Stomach smooth muscle (tissue), 2 donors: ENCODE measurements at regions not wholly inside any gene's neighbourhood (a gene's known extent, or its start where the extent isn't known, plus 50 kb on each side); places are given as distances from the start of the nearest gene placed in this dataset.

Source experiments
- H3K27ac ChIP-seq: one replicate; pipeline ENCODE4 v1.7.0; 2013; ENCODE audit warnings: mild to moderate bottlenecking, low read length, inconsistent platforms
- H3K27me3 ChIP-seq, 2 donors: one replicate each; pipeline ENCODE4 v1.7.0; 2013; ENCODE audit warnings: low read length in 2 of 2; ENCODE audit not compliant: insufficient read depth in 2 of 2, control insufficient read depth in 1 of 2
- H3K36me3 ChIP-seq, 2 donors: one replicate each; pipeline ENCODE4 v1.7.0; 2013; ENCODE audit warnings: low read length in 2 of 2; ENCODE audit not compliant: control insufficient read depth in 2 of 2, insufficient read depth in 2 of 2
- H3K4me1 ChIP-seq: one replicate; pipeline ENCODE4 v1.7.0; 2013; ENCODE audit warnings: low read length; ENCODE audit not compliant: control insufficient read depth, insufficient read depth
- H3K4me3 ChIP-seq, 2 donors: one replicate each; pipeline ENCODE4 v1.7.0; 2013; ENCODE audit warnings: low read length in 2 of 2
- H3K9ac ChIP-seq, 2 donors: one replicate each; pipeline ENCODE4 v1.7.0; 2013; ENCODE audit warnings: low read length in 2 of 2, mild to moderate bottlenecking in 1 of 2
- H3K9me3 ChIP-seq, 2 donors: one replicate each; pipeline ENCODE4 v1.7.0; 2013; ENCODE audit warnings: low read length in 2 of 2; ENCODE audit not compliant: control insufficient read depth in 2 of 2
- donor health status: healthy.
- donor health status: Pancreatic carcinoma.

DNA sequence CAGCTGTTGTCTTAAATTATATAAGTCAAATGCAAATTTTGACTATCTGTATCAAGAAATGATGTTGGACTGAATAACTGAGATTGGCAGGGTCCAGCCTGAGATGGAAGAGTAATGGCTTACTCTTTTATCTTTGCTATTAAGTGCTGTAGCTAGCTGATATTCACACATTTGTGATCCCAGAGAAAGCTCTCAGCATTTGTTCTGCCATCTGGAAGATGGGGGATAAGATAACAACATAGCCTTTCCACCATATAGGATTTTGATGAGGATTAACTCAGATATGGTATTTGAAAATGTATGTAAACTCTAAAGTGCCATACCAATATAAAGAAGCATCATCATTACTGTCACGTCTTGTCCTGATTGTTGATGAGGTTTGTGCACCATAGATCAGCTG, 1063.2 kb upstream of the TENM4 start:
- H3K4me1 ChIP-seq = no peaks in the 10 kb centered on the region

DNA sequence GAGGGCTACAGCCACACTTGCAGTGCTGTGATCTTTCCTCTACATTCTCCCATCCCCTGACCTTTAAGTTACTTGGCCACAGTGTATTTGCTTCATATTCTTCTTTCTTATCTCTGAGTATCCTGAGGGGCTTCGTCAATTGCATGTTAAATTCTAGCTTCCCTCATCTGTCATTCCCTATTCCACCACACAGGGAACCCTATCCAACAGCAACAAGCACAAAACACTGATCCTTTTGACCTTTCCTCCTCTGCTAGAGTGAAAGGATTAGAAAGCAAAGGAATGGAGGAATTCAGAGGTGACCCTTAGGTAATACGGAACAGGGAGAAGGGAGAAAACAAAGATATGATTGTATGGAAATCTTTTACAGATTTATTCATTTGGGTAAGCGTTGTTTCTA, 1061.7 kb upstream of the TENM4 start:
- Histone ChIP-seq H3K4me1 (no peaks in the 10 kb centered on the region), H3K36me3 (no peaks in the 10 kb centered on the region), H3K9ac (no peak overlapping the region), H3K9me3 (peaks cover 0 to 3% of the 10 kb centered on the region in 2 donors), H3K4me3 (no peak overlapping the region), H3K27ac (no peak overlapping the region), H3K27me3 (no peaks in the 10 kb centered on the region)

More for the DNA sequence above, 1063.2 kb upstream of the TENM4 start:
- no peak overlapping the region for H3K27ac ChIP-seq
- no peak overlapping the region for H3K4me3 ChIP-seq
- no peaks in the 10 kb centered on the region for H3K36me3 ChIP-seq
- peaks cover 0 to 3% of the 10 kb centered on the region in 2 donors for H3K9me3 ChIP-seq
- no peaks in the 10 kb centered on the region for H3K27me3 ChIP-seq
- H3K9ac ChIP-seq = no peak overlapping the region

DNA sequence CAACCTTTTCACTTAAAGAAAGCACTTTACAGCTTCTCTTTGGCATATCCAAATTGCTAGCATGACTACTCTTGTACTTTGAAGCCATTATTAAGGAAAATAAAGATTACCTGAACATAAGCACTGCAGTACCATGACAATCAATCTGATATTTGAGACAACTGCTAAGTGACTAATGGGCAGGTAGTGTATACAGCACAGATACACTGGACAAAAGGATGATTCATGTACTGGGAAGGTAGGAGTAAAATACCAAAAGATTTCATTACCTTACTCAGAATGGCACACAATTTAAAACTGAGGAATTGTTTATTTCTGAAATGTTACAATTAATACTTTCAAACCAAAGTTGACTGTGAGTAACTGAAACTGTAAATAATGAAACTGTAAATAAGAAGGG, 1054.3 kb upstream of the TENM4 start:
- no peak overlapping the region for H3K4me3 ChIP-seq

DNA sequence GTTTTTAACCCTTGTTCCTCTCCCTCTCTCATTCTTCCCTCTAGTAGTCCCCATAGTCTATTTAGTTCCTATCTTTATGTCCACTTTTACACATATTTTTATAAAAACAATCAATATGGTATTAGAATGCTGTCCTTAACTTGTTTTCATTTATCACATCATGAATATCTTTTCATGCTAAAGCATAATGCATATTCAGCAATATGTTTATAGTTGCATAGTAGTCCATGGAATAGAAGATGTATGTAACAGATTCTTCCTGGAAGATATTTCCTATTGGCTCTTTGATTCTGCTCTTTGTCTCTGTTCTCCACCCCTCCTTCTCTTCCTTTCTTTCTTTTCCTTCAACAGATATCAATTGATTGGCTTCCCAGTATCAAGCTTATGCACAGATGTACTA, 1047.1 kb upstream of the TENM4 start:
- Histone ChIP-seq H3K9ac (no peak overlapping the region), H3K9me3 (no peaks in the 10 kb centered on the region), H3K4me1 (no peaks in the 10 kb centered on the region), H3K4me3 (no peak overlapping the region), H3K27me3 (no peaks in the 10 kb centered on the region), H3K36me3 (no peaks in the 10 kb centered on the region), H3K27ac (no peak overlapping the region)

More for the DNA sequence above, 1054.3 kb upstream of the TENM4 start:
- H3K36me3 ChIP-seq = no peaks in the 10 kb centered on the region
- H3K9me3 ChIP-seq = peaks cover 0 to 3% of the 10 kb centered on the region in 2 donors
- no peaks in the 10 kb centered on the region for H3K4me1 ChIP-seq
- H3K27me3 ChIP-seq = no peaks in the 10 kb centered on the region
- H3K27ac ChIP-seq = no peak overlapping the region
- no peak overlapping the region for H3K9ac ChIP-seq

DNA sequence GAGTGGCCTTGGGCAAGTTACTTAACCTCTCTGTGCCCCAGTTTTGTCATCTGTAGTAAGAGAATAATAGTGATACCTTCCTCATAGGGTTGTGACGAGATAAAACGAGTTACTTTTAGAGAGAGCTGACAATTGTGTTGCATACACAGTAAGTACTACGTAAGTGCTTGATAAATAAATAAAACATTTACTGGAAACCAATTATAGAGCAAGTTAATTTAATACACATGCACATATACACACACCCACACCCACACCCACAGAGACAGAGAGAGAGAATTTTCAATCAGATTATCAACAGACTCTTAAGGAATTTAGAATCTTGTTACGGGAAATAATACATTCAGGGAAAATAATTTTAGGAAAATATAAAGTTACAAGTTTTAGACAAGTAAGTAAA, 1045.8 kb upstream of the TENM4 start:
- Histone ChIP-seq H3K27ac (no peak overlapping the region), H3K9ac (no peak overlapping the region), H3K4me1 (no peaks in the 10 kb centered on the region), H3K4me3 (no peak overlapping the region), H3K27me3 (no peaks in the 10 kb centered on the region), H3K9me3 (no peaks in the 10 kb centered on the region), H3K36me3 (no peaks in the 10 kb centered on the region)

DNA sequence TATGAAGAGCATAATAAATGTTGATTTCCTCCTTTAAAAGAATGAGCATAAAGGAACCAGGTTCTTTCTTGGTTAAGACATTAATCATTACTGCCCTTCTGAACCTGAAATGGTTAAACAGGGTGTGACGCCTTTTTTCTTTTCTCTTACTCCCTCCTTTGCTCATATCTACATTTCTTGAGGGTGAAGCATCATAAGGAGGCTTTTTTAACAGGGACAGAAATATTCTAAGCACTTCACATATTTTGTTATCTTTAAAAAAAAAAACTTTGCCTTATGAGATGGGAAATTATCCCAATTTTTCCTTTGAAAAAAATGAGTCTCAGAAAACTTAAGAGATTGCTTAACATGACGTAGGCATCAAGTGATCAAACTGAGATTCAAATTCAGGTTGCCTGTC, 1036.3 kb upstream of the TENM4 start:
- H3K4me1 ChIP-seq = no peaks in the 10 kb centered on the region
- no peaks in the 10 kb centered on the region for H3K9me3 ChIP-seq
- H3K36me3 ChIP-seq = no peaks in the 10 kb centered on the region
- H3K27ac ChIP-seq = no peak overlapping the region
- no peak overlapping the region for H3K9ac ChIP-seq
- no peak overlapping the region for H3K4me3 ChIP-seq
- H3K27me3 ChIP-seq = no peaks in the 10 kb centered on the region

DNA sequence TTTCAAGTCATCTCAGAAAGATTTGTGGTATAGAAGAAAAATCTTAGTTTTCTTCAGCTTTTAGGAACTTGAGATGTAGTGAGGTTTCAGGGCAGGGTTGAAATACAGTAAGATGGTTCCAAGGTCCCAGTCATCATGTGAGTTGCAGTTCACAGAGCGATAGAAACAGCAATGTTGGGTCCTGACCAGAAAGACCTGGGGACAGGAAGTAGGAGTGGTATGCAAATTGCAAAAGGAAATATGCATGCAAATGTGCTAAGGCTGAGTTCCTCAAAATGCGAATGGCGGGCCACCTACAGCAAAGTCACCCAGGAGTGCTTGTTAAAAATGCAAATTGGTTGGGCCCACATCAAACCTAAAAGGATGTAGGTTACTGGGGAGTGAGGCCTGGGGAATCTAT, 1032.7 kb upstream of the TENM4 start:
- Histone ChIP-seq H3K4me3 (no peak overlapping the region), H3K9ac (no peak overlapping the region), H3K27ac (no peak overlapping the region), H3K4me1 (no peaks in the 10 kb centered on the region), H3K27me3 (no peaks in the 10 kb centered on the region), H3K9me3 (no peaks in the 10 kb centered on the region), H3K36me3 (no peaks in the 10 kb centered on the region)

DNA sequence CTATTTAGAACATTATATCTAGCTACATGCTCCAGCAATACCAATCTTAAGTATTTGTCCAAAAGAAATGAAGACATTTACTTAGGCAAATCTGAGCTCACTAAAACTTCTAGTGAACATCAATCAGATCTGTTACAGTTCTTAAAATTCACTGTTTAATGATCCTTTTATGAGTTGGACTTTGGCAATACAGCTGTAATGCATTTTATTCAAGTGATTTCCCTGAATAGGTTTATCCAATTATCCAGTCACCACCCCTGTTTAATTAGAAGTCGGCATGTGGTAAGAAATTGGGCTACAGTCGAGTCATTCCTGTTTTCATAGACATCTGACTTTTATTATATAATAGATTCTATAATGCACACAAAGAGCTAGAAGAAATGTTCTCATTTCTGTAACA, 1029.0 kb upstream of the TENM4 start:
- Histone ChIP-seq H3K27ac (no peak overlapping the region), H3K36me3 (no peaks in the 10 kb centered on the region), H3K9me3 (no peaks in the 10 kb centered on the region), H3K9ac (no peak overlapping the region), H3K4me3 (no peak overlapping the region), H3K4me1 (no peaks in the 10 kb centered on the region), H3K27me3 (no peaks in the 10 kb centered on the region)

DNA sequence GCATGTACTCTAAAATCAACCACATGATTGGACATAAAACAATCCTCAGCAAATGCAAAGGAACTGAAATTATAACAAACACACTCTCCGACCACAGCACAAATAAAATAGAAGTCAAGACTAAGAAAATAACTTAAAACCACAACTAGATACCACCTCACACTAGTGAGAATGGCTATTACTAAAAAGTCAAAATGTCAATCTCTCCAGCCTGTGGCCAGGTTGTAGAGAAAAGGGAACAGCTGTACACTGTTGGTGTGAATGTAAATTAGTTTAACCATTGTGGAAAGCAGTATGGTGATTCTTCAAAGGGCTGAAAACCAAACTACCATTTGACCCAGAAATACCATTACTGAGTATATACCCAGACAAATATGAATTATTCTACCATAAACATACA, 1025.7 kb upstream of the TENM4 start:
- Histone ChIP-seq H3K4me1 (no peaks in the 10 kb centered on the region), H3K9ac (no peak overlapping the region), H3K4me3 (no peak overlapping the region), H3K36me3 (no peaks in the 10 kb centered on the region), H3K27ac (no peak overlapping the region), H3K27me3 (no peaks in the 10 kb centered on the region), H3K9me3 (no peaks in the 10 kb centered on the region)

DNA sequence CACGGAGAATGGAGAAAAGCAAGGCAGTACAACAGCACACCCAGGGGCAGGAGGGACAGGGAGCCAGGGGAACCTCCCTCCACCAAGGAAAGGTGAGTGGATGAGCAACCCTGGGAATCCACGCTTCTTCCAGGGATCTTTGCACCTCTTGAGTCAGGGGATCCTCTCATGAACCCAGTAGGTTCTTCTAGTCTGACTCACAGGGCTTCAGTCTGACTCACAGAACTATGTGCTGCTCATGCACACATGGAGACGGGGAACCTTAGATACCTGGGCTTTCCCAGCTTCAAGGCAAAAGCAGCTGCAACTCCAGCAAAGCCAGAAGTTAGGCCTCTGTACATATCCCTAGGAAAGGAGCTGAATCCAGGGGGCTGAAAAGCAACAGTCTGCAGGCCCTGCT, 1021.4 kb upstream of the TENM4 start:
- Histone ChIP-seq H3K27ac (no peak overlapping the region), H3K4me3 (no peak overlapping the region), H3K27me3 (no peaks in the 10 kb centered on the region), H3K36me3 (no peaks in the 10 kb centered on the region), H3K4me1 (no peaks in the 10 kb centered on the region), H3K9ac (no peak overlapping the region), H3K9me3 (no peaks in the 10 kb centered on the region)

DNA sequence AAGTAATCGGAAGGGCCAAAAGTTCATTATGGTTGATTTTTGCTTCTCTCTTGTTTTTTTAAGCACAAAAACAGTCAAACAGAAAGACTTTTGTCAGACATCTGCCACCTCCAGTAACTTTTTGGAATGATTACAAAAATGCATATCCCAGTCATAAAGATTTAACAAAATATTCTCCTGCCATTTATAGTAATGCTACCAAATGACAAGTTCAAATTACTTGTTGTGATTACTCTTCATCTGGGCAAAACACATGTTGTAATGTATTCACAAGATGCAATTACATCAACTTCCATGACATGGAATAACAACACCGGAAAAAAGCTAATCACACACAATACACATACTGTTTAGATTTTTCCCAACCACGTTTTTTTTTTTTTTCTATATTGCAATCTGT, 1017.5 kb upstream of the TENM4 start:
- Histone ChIP-seq H3K27ac (no peak overlapping the region), H3K4me3 (no peak overlapping the region), H3K9me3 (no peaks in the 10 kb centered on the region), H3K36me3 (no peaks in the 10 kb centered on the region), H3K4me1 (no peaks in the 10 kb centered on the region), H3K27me3 (no peaks in the 10 kb centered on the region), H3K9ac (no peak overlapping the region)

DNA sequence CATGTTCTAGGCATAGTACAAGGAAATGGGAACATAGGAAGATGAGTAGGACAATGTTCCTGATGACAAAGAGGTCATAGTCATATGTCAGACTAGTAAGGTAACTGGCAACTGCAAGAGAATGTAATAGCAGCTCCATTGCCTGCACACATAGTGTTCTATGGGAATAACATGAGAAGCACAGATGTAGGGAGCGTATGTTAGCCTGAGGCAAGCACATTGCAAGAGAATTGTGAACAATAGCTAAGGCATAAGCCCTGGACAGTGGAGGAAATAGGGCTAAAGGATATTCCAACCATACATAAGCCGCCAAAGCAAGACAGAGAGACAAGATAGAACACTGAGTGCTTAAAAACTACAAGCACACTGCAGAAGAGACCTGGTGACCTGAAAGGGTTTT, 1017.0 kb upstream of the TENM4 start:
- Histone ChIP-seq H3K27ac (no peak overlapping the region), H3K9me3 (no peaks in the 10 kb centered on the region), H3K4me3 (no peak overlapping the region), H3K36me3 (no peaks in the 10 kb centered on the region), H3K27me3 (no peaks in the 10 kb centered on the region), H3K9ac (no peak overlapping the region), H3K4me1 (no peaks in the 10 kb centered on the region)
